Naive thymus-derived CD4-positive, alpha-beta T cell (primary cell): ENCODE measurements at regions not wholly inside any gene's neighbourhood (a gene's known extent, or its start where the extent isn't known, plus 50 kb on each side); places are given as distances from the start of the nearest gene placed in this dataset.

ENCODE experiments used
- ATAC-seq: fragments of 150-1000 bp; cut with Tn5 transposase; 2 replicates; pipeline ENCODE4 v1.10.0; 2021; ENCODE audit warnings: mild to moderate bottlenecking, moderate library complexity
- CTCF ChIA-PET: fragments of 350-600 bp; sonication (Branson Sonifier 250); formaldehyde crosslinking; loops from one replicate; lab custom pipeline; 2021; ENCODE audit warnings: antibody characterized with exemption; lab: Charles Lee
- POLR2A ChIA-PET: fragments of 350-600 bp; sonication (Branson Sonifier 250); formaldehyde crosslinking; loops from one replicate; lab custom pipeline; 2021; ENCODE audit warnings: antibody characterized with exemption, inconsistent platforms; lab: Charles Lee
- DNase-seq, 9 donors: peaks; one replicate each; pipeline versions ENCODE4 v3.0.0 to v3.0.0-alpha.2; 2020 to 2022; ENCODE audit warnings: mixed read lengths in 1 of 9
- H3K27ac ChIP-seq: one replicate; pipeline ENCODE4 v1.7.0; 2013; ENCODE audit warnings: mild to moderate bottlenecking, low read depth, low read length, moderate library complexity
- H3K27me3 ChIP-seq, 2 donors: one replicate each; pipeline ENCODE4 v1.7.0; 2013; ENCODE audit warnings: low read length in 2 of 2, mild to moderate bottlenecking in 2 of 2, moderate library complexity in 2 of 2; ENCODE audit not compliant: control insufficient read depth in 2 of 2, insufficient read depth in 2 of 2
- H3K36me3 ChIP-seq, 3 experiments: 1 replicate in 2 of 3; 2 replicates in 1 of 3; pipeline ENCODE4 v1.7.0; 2013; ENCODE audit warnings: low read length in 3 of 3, mild to moderate bottlenecking in 3 of 3, moderate library complexity in 1 of 3; ENCODE audit not compliant: insufficient read depth in 3 of 3, control insufficient read depth in 2 of 3
- H3K4me1 ChIP-seq, 2 donors: one replicate each; pipeline ENCODE4 v1.7.0; 2013; ENCODE audit warnings: low read length in 2 of 2, mild to moderate bottlenecking in 2 of 2, moderate library complexity in 1 of 2; ENCODE audit not compliant: control insufficient read depth in 2 of 2, insufficient read depth in 2 of 2
- H3K4me3 ChIP-seq: 2 replicates; pipeline ENCODE4 v1.7.0; 2013; ENCODE audit warnings: mild to moderate bottlenecking, low read length
- H3K9me3 ChIP-seq, 3 experiments: 1 replicate in 2 of 3; 2 replicates in 1 of 3; pipeline ENCODE4 v1.7.0; 2013; ENCODE audit warnings: low read length in 3 of 3; ENCODE audit not compliant: control insufficient read depth in 2 of 3
- H3K27ac Mint-ChIP-seq, 9 donors: one replicate each; pipeline ENCODE4 v1.8.0; 2020 to 2022; ENCODE audit warnings: mixed read lengths in 9 of 9, mild to moderate bottlenecking in 8 of 9, moderate library complexity in 5 of 9, inconsistent platforms in 2 of 9
- H3K27me3 Mint-ChIP-seq, 5 donors: one replicate each; pipeline ENCODE4 v1.8.0; 2021 to 2022; ENCODE audit warnings: mixed read lengths in 5 of 5, mild to moderate bottlenecking in 1 of 5
- H3K36me3 Mint-ChIP-seq, 5 donors: one replicate each; pipeline ENCODE4 v1.8.0; 2020 to 2022; ENCODE audit warnings: mixed read lengths in 5 of 5, mild to moderate bottlenecking in 3 of 5, inconsistent platforms in 1 of 5
- H3K4me1 Mint-ChIP-seq, 7 donors: one replicate each; pipeline ENCODE4 v1.8.0; 2020 to 2022; ENCODE audit warnings: mixed read lengths in 7 of 7, mild to moderate bottlenecking in 3 of 7, inconsistent platforms in 1 of 7
- H3K4me3 Mint-ChIP-seq, 10 donors: one replicate each; pipeline ENCODE4 v1.8.0; 2020 to 2022; ENCODE audit warnings: mild to moderate bottlenecking in 10 of 10, mixed read lengths in 10 of 10, moderate library complexity in 6 of 10, inconsistent platforms in 2 of 10
- H3K9me3 Mint-ChIP-seq, 11 donors: one replicate each; pipeline ENCODE4 v1.8.0; 2020 to 2022; ENCODE audit warnings: mixed read lengths in 11 of 11, mild to moderate bottlenecking in 4 of 11, inconsistent platforms in 1 of 11, moderate library complexity in 1 of 11
- intact Hi-C, 2 donors: fragments of 100-400 bp; cut with micrococcal nuclease; formaldehyde crosslinking; loops; one replicate each; pipeline ENCODE4 v1.15.1; 2023

GRCh38 chr4:79632114-79632513, 224.1 kb upstream of the GK2 start:
- no peak for DNase-seq
- no peak overlapping the region for H3K4me3 Mint-ChIP-seq

DNA sequence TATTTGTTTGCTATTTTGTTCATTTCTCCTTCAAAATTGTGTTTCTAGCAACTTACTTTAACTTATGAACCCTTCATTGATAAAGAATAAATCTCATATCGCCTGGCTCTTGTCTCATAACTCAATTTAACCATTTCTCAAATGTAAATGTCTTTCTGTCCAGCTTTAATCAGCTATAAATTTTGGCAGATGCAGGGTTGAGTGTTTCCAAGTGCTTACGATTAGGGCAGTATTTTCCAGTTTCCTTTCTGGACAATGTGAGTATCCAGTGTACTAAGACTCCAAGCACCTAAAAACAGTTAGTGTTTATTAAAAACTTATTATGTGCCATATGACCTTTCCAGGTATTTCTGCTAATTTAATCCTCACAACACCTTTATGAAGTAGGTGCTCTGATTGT, 218.6 kb upstream of the GK2 start:
- H3K9me3 ChIP-seq: no peaks in the 10 kb centered on the region
- intact Hi-C loops: no loop called here
- ChIA-PET CTCF (no interaction called here), POLR2A (interaction anchor here (0.6 kb wide), 1 partner anchor 1441 kb away, joined by 3 read pairs; no protein-coding TSS in a partner anchor)
- H3K36me3 ChIP-seq: no peaks in the 10 kb centered on the region
- H3K27ac ChIP-seq: no peak overlapping the region
- H3K27me3 ChIP-seq: no peaks in the 10 kb centered on the region
- ATAC-seq (no peak), DNase-seq (no peak)
- Mint-ChIP-seq H3K4me1 (peaks cover 0 to 9% (median 7%) of the 10 kb centered on the region in 7 donors), H3K4me3 (peak overlapping the region in 1 of 10 donors; percentile 48), H3K9me3 (no peaks in the 10 kb centered on the region), H3K36me3 (no peaks in the 10 kb centered on the region), H3K27ac (no peak overlapping the region), H3K27me3 (peaks cover 0 to 8% (median 4%) of the 10 kb centered on the region in 5 donors)
- H3K4me1 ChIP-seq: no peaks in the 10 kb centered on the region
- H3K4me3 ChIP-seq: no peak overlapping the region

More at GRCh38 chr4:79632114-79632513, 224.1 kb upstream of the GK2 start:
- Histone ChIP-seq H3K27me3 (no peaks in the 10 kb centered on the region), H3K9me3 (no peaks in the 10 kb centered on the region), H3K4me1 (no peaks in the 10 kb centered on the region), H3K4me3 (no peak overlapping the region), H3K36me3 (no peaks in the 10 kb centered on the region), H3K27ac (no peak overlapping the region)
- ChIA-PET POLR2A (no interaction called here), CTCF (interaction anchor here (1.0 kb wide), 1 partner anchor 58 kb away, joined by 3 read pairs; no protein-coding TSS in a partner anchor)
- Mint-ChIP-seq H3K27me3 (peaks cover 0 to 5% (median 0%) of the 10 kb centered on the region in 5 donors), H3K36me3 (no peaks in the 10 kb centered on the region), H3K27ac (no peak overlapping the region), H3K9me3 (no peaks in the 10 kb centered on the region), H3K4me1 (no peaks in the 10 kb centered on the region)
- no peak for ATAC-seq
- intact Hi-C loops: no loop called here

- Histone ChIP-seq H3K4me1 (no peaks in the 10 kb centered on the region), H3K27ac (no peak overlapping the region), H3K4me3 (no peak overlapping the region), H3K9me3 (no peaks in the 10 kb centered on the region), H3K36me3 (no peaks in the 10 kb centered on the region), H3K27me3 (no peaks in the 10 kb centered on the region)
- H3K4me3 Mint-ChIP-seq: peak overlapping the region in 4 of 10 donors; percentile 38 to 59 (median 52)
- no peak overlapping the region for H3K27ac Mint-ChIP-seq
- no peak for ATAC-seq
- H3K36me3 Mint-ChIP-seq: no peaks in the 10 kb centered on the region
- ChIA-PET POLR2A (interaction anchor here (0.6 kb wide), 1 partner anchor 1440 kb away, joined by 3 read pairs; no protein-coding TSS in a partner anchor), CTCF (no interaction called here)
- H3K4me1 Mint-ChIP-seq: peaks cover 0 to 9% (median 7%) of the 10 kb centered on the region in 7 donors
- no peak for DNase-seq
- H3K27me3 Mint-ChIP-seq: peaks cover 0 to 8% (median 4%) of the 10 kb centered on the region in 5 donors
- intact Hi-C loops: no loop called here
- no peaks in the 10 kb centered on the region for H3K9me3 Mint-ChIP-seq
Observed at GRCh38 chr4:79626101-79626500, 218.1 kb upstream of the GK2 start.

DNA sequence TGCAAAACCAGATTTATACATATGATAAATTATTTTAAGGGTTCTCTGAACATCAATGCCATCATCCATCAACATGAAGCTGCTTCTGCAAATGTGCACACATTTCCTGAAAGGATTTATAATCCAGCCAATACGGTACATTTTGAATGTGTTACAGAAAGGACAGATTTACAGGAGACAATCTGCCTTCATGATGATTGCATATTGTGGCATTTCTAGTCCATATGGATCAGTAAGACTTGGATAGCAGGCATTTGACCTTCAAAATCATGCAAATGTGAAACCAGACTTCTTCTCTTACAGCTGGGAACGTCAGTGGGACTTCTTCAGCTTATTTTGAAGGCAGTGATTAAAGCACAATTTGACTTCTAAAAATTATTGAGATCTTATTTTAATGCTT, 217.3 kb upstream of the GK2 start:
- H3K27me3 Mint-ChIP-seq: peaks cover 0 to 11% (median 7%) of the 10 kb centered on the region in 5 donors
- H3K36me3 Mint-ChIP-seq: no peaks in the 10 kb centered on the region
- ChIA-PET CTCF (no interaction called here), POLR2A (no interaction called here)
- intact Hi-C loops: no loop called here
- no peak overlapping the region for H3K27ac ChIP-seq
- no peak for ATAC-seq
- H3K4me3 ChIP-seq: no peak overlapping the region
- no peaks in the 10 kb centered on the region for H3K9me3 Mint-ChIP-seq
- H3K9me3 ChIP-seq: no peaks in the 10 kb centered on the region
- H3K4me1 ChIP-seq: no peaks in the 10 kb centered on the region
- no peaks in the 10 kb centered on the region for H3K36me3 ChIP-seq
- no peak overlapping the region for H3K27ac Mint-ChIP-seq
- no peaks in the 10 kb centered on the region for H3K27me3 ChIP-seq
- H3K4me3 Mint-ChIP-seq: peak overlapping the region in 1 of 10 donors; percentile 48
- peaks cover 0 to 9% (median 7%) of the 10 kb centered on the region in 7 donors for H3K4me1 Mint-ChIP-seq
- DNase-seq: no peak

GRCh38 chr4:79623021-79623870, 215.2 kb upstream of the GK2 start:
- no peak overlapping the region for H3K27ac ChIP-seq
- no peak overlapping the region for H3K27ac Mint-ChIP-seq

DNA sequence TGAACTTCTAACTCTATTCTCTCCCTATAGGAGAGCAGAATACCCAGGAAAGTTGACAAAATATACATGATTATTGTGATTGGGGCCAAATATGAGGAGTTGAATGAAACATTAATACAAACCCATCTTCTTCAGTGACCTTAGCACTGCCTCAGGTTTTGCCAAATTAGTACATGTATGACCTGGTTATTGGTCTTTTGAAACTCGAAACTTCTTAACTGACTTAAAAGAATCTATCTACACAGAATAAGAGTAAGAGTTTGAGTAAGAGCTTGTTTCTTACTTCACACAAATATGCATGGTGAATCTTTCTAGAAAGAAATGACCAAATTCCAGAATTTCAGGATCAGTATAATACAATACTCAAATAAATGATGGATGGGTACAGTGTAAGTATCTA, 213.0 kb upstream of the GK2 start:
- Mint-ChIP-seq H3K4me3 (no peak overlapping the region), H3K27ac (no peak overlapping the region), H3K4me1 (peaks cover 0 to 7% (median 5%) of the 10 kb centered on the region in 7 donors), H3K9me3 (no peaks in the 10 kb centered on the region), H3K27me3 (peaks cover 0 to 15% (median 7%) of the 10 kb centered on the region in 5 donors), H3K36me3 (no peaks in the 10 kb centered on the region)
- POLR2A ChIA-PET: no interaction called here
- Histone ChIP-seq H3K4me3 (no peak overlapping the region), H3K27ac (no peak overlapping the region), H3K27me3 (no peaks in the 10 kb centered on the region), H3K36me3 (no peaks in the 10 kb centered on the region), H3K9me3 (no peaks in the 10 kb centered on the region), H3K4me1 (no peaks in the 10 kb centered on the region)
- intact Hi-C loops: no loop called here
- CTCF ChIA-PET: no interaction called here
- ATAC-seq: no peak
- DNase-seq: no peak

More at GRCh38 chr4:79623021-79623870, 215.2 kb upstream of the GK2 start:
- intact Hi-C loops: no loop called here
- ChIA-PET POLR2A (no interaction called here), CTCF (no interaction called here)
- Histone ChIP-seq H3K4me3 (no peak overlapping the region), H3K27me3 (no peaks in the 10 kb centered on the region), H3K9me3 (no peaks in the 10 kb centered on the region), H3K4me1 (no peaks in the 10 kb centered on the region), H3K36me3 (no peaks in the 10 kb centered on the region)
- H3K4me3 Mint-ChIP-seq: no peak overlapping the region
- H3K27me3 Mint-ChIP-seq: peaks cover 0 to 15% (median 7%) of the 10 kb centered on the region in 5 donors
- DNase-seq: no peak
- ATAC-seq: no peak
- H3K4me1 Mint-ChIP-seq: peaks cover 0 to 9% (median 7%) of the 10 kb centered on the region in 7 donors
- H3K9me3 Mint-ChIP-seq: no peaks in the 10 kb centered on the region
- no peaks in the 10 kb centered on the region for H3K36me3 Mint-ChIP-seq
